C4-2B (cell line): ENCODE measurements at regions not wholly inside any gene's neighbourhood (a gene's known extent, or its start where the extent isn't known, plus 50 kb on each side); places are given as distances from the start of the nearest gene placed in this dataset.

Experiments
- H3K27ac ChIP-seq: fragments of 450-650 bp; 2 replicates; pipeline ENCODE4 v1.5.1; 2017
- CTCF ChIP-seq: fragments of 450-650 bp; conservative IDR thresholded peaks from 2 replicates; pipeline ENCODE4 v1.5.1; 2017; ENCODE audit warnings: mild to moderate bottlenecking
- ZFX ChIP-seq: fragments of 450-650 bp; IDR thresholded peaks from 2 replicates; pipeline ENCODE4 v1.6.1; 2017

GRCh38 chr22:49257551-49257961 lies 570.1 kb downstream of the BRD1 start:
- TF ChIP-seq ZFX (no peak), CTCF (no peak)
- no peak overlapping the region for H3K27ac ChIP-seq

- TF ChIP-seq CTCF, result no peak
- TF ChIP-seq ZFX, result no peak
- H3K27ac ChIP-seq, result no peak overlapping the region
These were observed 571.8 kb downstream of the BRD1 start for GRCh38 chr22:49255741-49256318.

GRCh38 chr22:49255154-49255553 lies 572.5 kb downstream of the BRD1 start:
- no peak overlapping the region for H3K27ac ChIP-seq
- no peak for TF ChIP-seq ZFX

GRCh38 chr22:49253656-49254055 lies 574.0 kb downstream of the BRD1 start:
- TF ChIP-seq CTCF (no peak), ZFX (no peak)
- no peak overlapping the region for H3K27ac ChIP-seq

GRCh38 chr22:49251371-49251770 lies 576.3 kb downstream of the BRD1 start:
- no peak for TF ChIP-seq ZFX
- TF ChIP-seq CTCF, result no peak
- H3K27ac ChIP-seq, result no peak overlapping the region

- TF ChIP-seq CTCF, result no peak
- TF ChIP-seq ZFX, result no peak
- H3K27ac ChIP-seq, result no peak overlapping the region
These were observed 580.3 kb downstream of the BRD1 start for GRCh38 chr22:49247194-49247924.

- H3K27ac ChIP-seq, result no peak overlapping the region
- TF ChIP-seq CTCF (no peak), ZFX (no peak)
These were observed 582.9 kb downstream of the BRD1 start for GRCh38 chr22:49244466-49245420.
